CD4-positive, alpha-beta memory T cell (primary cell): ENCODE measurements at regions not wholly inside any gene's neighbourhood (a gene's known extent, or its start where the extent isn't known, plus 50 kb on each side); places are given as distances from the start of the nearest gene placed in this dataset.

ENCODE experiments used
- CTCF ChIA-PET: fragments of 350-600 bp; sonication (Branson Sonifier 250); formaldehyde crosslinking; loops from one replicate; lab custom pipeline; 2021; ENCODE audit warnings: inconsistent platforms; ENCODE audit not compliant: partially characterized antibody; lab: Charles Lee
- POLR2A ChIA-PET: fragments of 350-600 bp; sonication (Branson Sonifier 250); formaldehyde crosslinking; loops from one replicate; lab custom pipeline; 2021; ENCODE audit not compliant: partially characterized antibody; lab: Charles Lee
- DNase-seq, 5 donors: peaks; one replicate each; pipeline versions ENCODE4 v3.0.0 to v3.0.0-alpha.2; 2020 to 2022; ENCODE audit warnings: mixed read lengths in 1 of 5
- H3K27ac ChIP-seq: one replicate; pipeline ENCODE4 v1.7.0; 2013; ENCODE audit warnings: low read depth, low read length
- H3K27me3 ChIP-seq: 2 replicates; pipeline ENCODE4 v1.7.0; 2013; ENCODE audit warnings: mild to moderate bottlenecking, low read length, moderate library complexity; ENCODE audit not compliant: insufficient read depth
- H3K36me3 ChIP-seq: 2 replicates; pipeline ENCODE4 v1.7.0; 2013; ENCODE audit warnings: mild to moderate bottlenecking, low read length, moderate library complexity; ENCODE audit not compliant: insufficient read depth
- H3K4me1 ChIP-seq: 2 replicates; pipeline ENCODE4 v1.7.0; 2013; ENCODE audit warnings: mild to moderate bottlenecking, low read length, moderate library complexity; ENCODE audit not compliant: insufficient read depth
- H3K4me3 ChIP-seq, 2 donors: one replicate each; pipeline ENCODE4 v1.7.0; 2013; ENCODE audit warnings: low read length in 2 of 2, mild to moderate bottlenecking in 1 of 2
- H3K9me3 ChIP-seq, 2 donors: one replicate each; pipeline ENCODE4 v1.7.0; 2013; ENCODE audit warnings: low read length in 2 of 2, control low read depth in 1 of 2; ENCODE audit not compliant: control insufficient read depth in 1 of 2
- H3K27ac Mint-ChIP-seq, 7 donors: one replicate each; pipeline ENCODE4 v1.8.0; 2020 to 2021; ENCODE audit warnings: mixed read lengths in 7 of 7, mild to moderate bottlenecking in 6 of 7, inconsistent platforms in 3 of 7, moderate library complexity in 3 of 7
- H3K27me3 Mint-ChIP-seq, 2 donors: one replicate each; pipeline ENCODE4 v1.8.0; 2020 to 2021; ENCODE audit warnings: mixed read lengths in 2 of 2
- H3K36me3 Mint-ChIP-seq, 2 donors: one replicate each; pipeline ENCODE4 v1.8.0; 2020 to 2021; ENCODE audit warnings: mixed read lengths in 2 of 2, inconsistent platforms in 1 of 2, mild to moderate bottlenecking in 1 of 2
- H3K4me1 Mint-ChIP-seq, 4 donors: one replicate each; pipeline ENCODE4 v1.8.0; 2020 to 2021; ENCODE audit warnings: mixed read lengths in 4 of 4, mild to moderate bottlenecking in 1 of 4
- H3K4me3 Mint-ChIP-seq, 8 donors: one replicate each; pipeline ENCODE4 v1.8.0; 2020 to 2021; ENCODE audit warnings: mixed read lengths in 8 of 8, mild to moderate bottlenecking in 7 of 8, moderate library complexity in 6 of 8, inconsistent platforms in 3 of 8
- H3K9me3 Mint-ChIP-seq, 8 donors: one replicate each; pipeline ENCODE4 v1.8.0; 2020 to 2021; ENCODE audit warnings: mixed read lengths in 8 of 8, mild to moderate bottlenecking in 5 of 8, inconsistent platforms in 3 of 8, moderate library complexity in 1 of 8
- intact Hi-C: fragments of 100-400 bp; cut with micrococcal nuclease; formaldehyde crosslinking; loops from one replicate; pipeline ENCODE4 v1.15.1; 2023

- intact Hi-C loops: no loop called here
- Histone ChIP-seq H3K9me3 (no peaks in the 10 kb centered on the region), H3K36me3 (no peaks in the 10 kb centered on the region), H3K27me3 (no peaks in the 10 kb centered on the region), H3K4me1 (no peaks in the 10 kb centered on the region), H3K4me3 (no peak overlapping the region), H3K27ac (no peak overlapping the region)
- no peak for DNase-seq
- H3K27ac Mint-ChIP-seq: no peak overlapping the region
- H3K4me3 Mint-ChIP-seq: no peak overlapping the region
- no peaks in the 10 kb centered on the region for H3K36me3 Mint-ChIP-seq
- H3K9me3 Mint-ChIP-seq: peaks cover 0 to 8% (median 0%) of the 10 kb centered on the region in 8 donors
- H3K27me3 Mint-ChIP-seq: peaks cover 0 to 1% of the 10 kb centered on the region in 2 donors
- ChIA-PET POLR2A (no interaction called here), CTCF (no interaction called here)
- no peaks in the 10 kb centered on the region for H3K4me1 Mint-ChIP-seq
Observed at GRCh38 chr12:114790276-114790675, 106.3 kb upstream of the TBX3 start.

- H3K4me3 ChIP-seq: no peak overlapping the region
- Mint-ChIP-seq H3K27me3 (peaks cover 0 to 1% of the 10 kb centered on the region in 2 donors), H3K27ac (no peak overlapping the region), H3K4me1 (no peaks in the 10 kb centered on the region), H3K9me3 (peaks cover 0 to 8% (median 1%) of the 10 kb centered on the region in 8 donors), H3K4me3 (no peak overlapping the region), H3K36me3 (no peaks in the 10 kb centered on the region)
- intact Hi-C loops: no loop called here
- no peak overlapping the region for H3K27ac ChIP-seq
- H3K9me3 ChIP-seq: no peaks in the 10 kb centered on the region
- no peaks in the 10 kb centered on the region for H3K4me1 ChIP-seq
- DNase-seq: no peak
- ChIA-PET CTCF (no interaction called here), POLR2A (no interaction called here)
- no peaks in the 10 kb centered on the region for H3K36me3 ChIP-seq
- H3K27me3 ChIP-seq: no peaks in the 10 kb centered on the region
Observed at GRCh38 chr12:114789821-114790220, 105.8 kb upstream of the TBX3 start.

- peaks cover 0 to 1% of the 10 kb centered on the region in 2 donors for H3K27me3 Mint-ChIP-seq
- H3K4me3 Mint-ChIP-seq: no peak overlapping the region
- H3K27ac ChIP-seq: no peak overlapping the region
- no peak overlapping the region for H3K27ac Mint-ChIP-seq
- no peaks in the 10 kb centered on the region for H3K27me3 ChIP-seq
- no peaks in the 10 kb centered on the region for H3K36me3 Mint-ChIP-seq
- ChIA-PET CTCF (no interaction called here), POLR2A (no interaction called here)
- H3K4me3 ChIP-seq: no peak overlapping the region
- H3K36me3 ChIP-seq: no peaks in the 10 kb centered on the region
- H3K4me1 Mint-ChIP-seq: no peaks in the 10 kb centered on the region
- DNase-seq: no peak
- H3K4me1 ChIP-seq: no peaks in the 10 kb centered on the region
- intact Hi-C loops: no loop called here
- no peaks in the 10 kb centered on the region for H3K9me3 ChIP-seq
- peaks cover 0 to 8% (median 2%) of the 10 kb centered on the region in 8 donors for H3K9me3 Mint-ChIP-seq
Observed at GRCh38 chr12:114789276-114789675, 105.3 kb upstream of the TBX3 start.

- no peak overlapping the region for H3K4me3 Mint-ChIP-seq
- peaks cover 0 to 12% (median 3%) of the 10 kb centered on the region in 8 donors for H3K9me3 Mint-ChIP-seq
- DNase-seq: no peak
Observed at GRCh38 chr12:114784526-114784925, 100.6 kb upstream of the TBX3 start.

GRCh38 chr12:114783089-114783618 lies 99.2 kb upstream of the TBX3 start:
- Mint-ChIP-seq H3K27ac (no peak overlapping the region), H3K9me3 (peaks cover 0 to 12% (median 3%) of the 10 kb centered on the region in 8 donors), H3K4me3 (no peak overlapping the region), H3K36me3 (no peaks in the 10 kb centered on the region), H3K27me3 (no peaks in the 10 kb centered on the region), H3K4me1 (no peaks in the 10 kb centered on the region)
- POLR2A ChIA-PET: no interaction called here
- Histone ChIP-seq H3K27me3 (no peaks in the 10 kb centered on the region), H3K36me3 (no peaks in the 10 kb centered on the region), H3K27ac (no peak overlapping the region), H3K4me3 (no peak overlapping the region), H3K9me3 (no peaks in the 10 kb centered on the region), H3K4me1 (no peaks in the 10 kb centered on the region)
- intact Hi-C loops: no loop called here
- CTCF ChIA-PET: no interaction called here
- no peak for DNase-seq

More at GRCh38 chr12:114784526-114784925, 100.6 kb upstream of the TBX3 start:
- no peaks in the 10 kb centered on the region for H3K4me1 ChIP-seq
- H3K4me3 ChIP-seq: no peak overlapping the region
- no peaks in the 10 kb centered on the region for H3K9me3 ChIP-seq
- no peaks in the 10 kb centered on the region for H3K27me3 ChIP-seq
- H3K27ac ChIP-seq: no peak overlapping the region
- ChIA-PET POLR2A (no interaction called here), CTCF (no interaction called here)
- H3K27ac Mint-ChIP-seq: no peak overlapping the region
- no peaks in the 10 kb centered on the region for H3K36me3 ChIP-seq
- H3K36me3 Mint-ChIP-seq: no peaks in the 10 kb centered on the region
- intact Hi-C loops: no loop called here
- H3K27me3 Mint-ChIP-seq: no peaks in the 10 kb centered on the region
- H3K4me1 Mint-ChIP-seq: no peaks in the 10 kb centered on the region

- DNase-seq: no peak
- no peaks in the 10 kb centered on the region for H3K27me3 ChIP-seq
- no peak overlapping the region for H3K27ac ChIP-seq
- intact Hi-C loops: no loop called here
- Mint-ChIP-seq H3K36me3 (no peaks in the 10 kb centered on the region), H3K4me3 (no peak overlapping the region), H3K27ac (no peak overlapping the region), H3K27me3 (no peaks in the 10 kb centered on the region), H3K9me3 (peaks cover 0 to 9% (median 4%) of the 10 kb centered on the region in 8 donors), H3K4me1 (no peaks in the 10 kb centered on the region)
- CTCF ChIA-PET: no interaction called here
- no peaks in the 10 kb centered on the region for H3K4me1 ChIP-seq
- POLR2A ChIA-PET: no interaction called here
- H3K36me3 ChIP-seq: no peaks in the 10 kb centered on the region
- no peak overlapping the region for H3K4me3 ChIP-seq
- no peaks in the 10 kb centered on the region for H3K9me3 ChIP-seq
Observed at GRCh38 chr12:114780746-114781399, 96.9 kb upstream of the TBX3 start.

- H3K4me3 ChIP-seq: no peak overlapping the region
- Mint-ChIP-seq H3K27ac (no peak overlapping the region), H3K27me3 (no peaks in the 10 kb centered on the region), H3K36me3 (no peaks in the 10 kb centered on the region), H3K4me1 (no peaks in the 10 kb centered on the region), H3K4me3 (no peak overlapping the region), H3K9me3 (peaks cover 0 to 12% (median 3%) of the 10 kb centered on the region in 8 donors)
- intact Hi-C loops: no loop called here
- DNase-seq: no peak
- CTCF ChIA-PET: no interaction called here
- no peaks in the 10 kb centered on the region for H3K4me1 ChIP-seq
- H3K36me3 ChIP-seq: no peaks in the 10 kb centered on the region
- no peaks in the 10 kb centered on the region for H3K9me3 ChIP-seq
- H3K27me3 ChIP-seq: no peaks in the 10 kb centered on the region
- no peak overlapping the region for H3K27ac ChIP-seq
- POLR2A ChIA-PET: no interaction called here
Observed at GRCh38 chr12:114779647-114780046, 95.7 kb upstream of the TBX3 start.
